BLaER1 treated with 17β-estradiol and CSF1 and Interleukin-3, amounts not matched to agents 10 nM and 100 nM (cell line): ENCODE measurements at regions not wholly inside any gene's neighbourhood (a gene's known extent, or its start where the extent isn't known, plus 50 kb on each side); places are given as distances from the start of the nearest gene placed in this dataset.

ENCODE experiments used
- H3K27ac ChIP-seq, 11 experiments: shearing (Covaris generic); formaldehyde crosslinking; 2 replicates each; pipeline ENCODE4 v1.8.1; 2022
- H3K27me3 ChIP-seq, 11 experiments: shearing (Covaris generic); formaldehyde crosslinking; 2 replicates each; pipeline ENCODE4 v1.8.1; 2022
- H3K36me3 ChIP-seq, 11 experiments: shearing (Covaris generic); formaldehyde crosslinking; 2 replicates each; pipeline ENCODE4 v1.8.1; 2022
- H3K4me1 ChIP-seq, 10 experiments: shearing (Covaris generic); formaldehyde crosslinking; 2 replicates each; pipeline ENCODE4 v1.8.1; 2022
- H3K4me2 ChIP-seq, 11 experiments: shearing (Covaris generic); formaldehyde crosslinking; 2 replicates each; pipeline ENCODE4 v1.8.1; 2022
- H3K4me3 ChIP-seq, 10 experiments: shearing (Covaris generic); formaldehyde crosslinking; 2 replicates each; pipeline ENCODE4 v1.8.1; 2022
- H3K9ac ChIP-seq, 11 experiments: shearing (Covaris generic); formaldehyde crosslinking; 2 replicates each; pipeline ENCODE4 v1.8.1; 2022
- H3K9me3 ChIP-seq, 11 experiments: shearing (Covaris generic); formaldehyde crosslinking; replicated peaks in 1 of 11; 2 replicates each; pipeline ENCODE4 v1.8.1; 2022
- H4K20me1 ChIP-seq, 11 experiments: shearing (Covaris generic); formaldehyde crosslinking; 2 replicates each; pipeline ENCODE4 v1.8.1; 2022
- Cebpa-rat ChIP-seq, 11 experiments: shearing (Covaris generic); IDR thresholded peaks; 2 replicates each; pipeline ENCODE4 v1.8.1; 2022

DNA sequence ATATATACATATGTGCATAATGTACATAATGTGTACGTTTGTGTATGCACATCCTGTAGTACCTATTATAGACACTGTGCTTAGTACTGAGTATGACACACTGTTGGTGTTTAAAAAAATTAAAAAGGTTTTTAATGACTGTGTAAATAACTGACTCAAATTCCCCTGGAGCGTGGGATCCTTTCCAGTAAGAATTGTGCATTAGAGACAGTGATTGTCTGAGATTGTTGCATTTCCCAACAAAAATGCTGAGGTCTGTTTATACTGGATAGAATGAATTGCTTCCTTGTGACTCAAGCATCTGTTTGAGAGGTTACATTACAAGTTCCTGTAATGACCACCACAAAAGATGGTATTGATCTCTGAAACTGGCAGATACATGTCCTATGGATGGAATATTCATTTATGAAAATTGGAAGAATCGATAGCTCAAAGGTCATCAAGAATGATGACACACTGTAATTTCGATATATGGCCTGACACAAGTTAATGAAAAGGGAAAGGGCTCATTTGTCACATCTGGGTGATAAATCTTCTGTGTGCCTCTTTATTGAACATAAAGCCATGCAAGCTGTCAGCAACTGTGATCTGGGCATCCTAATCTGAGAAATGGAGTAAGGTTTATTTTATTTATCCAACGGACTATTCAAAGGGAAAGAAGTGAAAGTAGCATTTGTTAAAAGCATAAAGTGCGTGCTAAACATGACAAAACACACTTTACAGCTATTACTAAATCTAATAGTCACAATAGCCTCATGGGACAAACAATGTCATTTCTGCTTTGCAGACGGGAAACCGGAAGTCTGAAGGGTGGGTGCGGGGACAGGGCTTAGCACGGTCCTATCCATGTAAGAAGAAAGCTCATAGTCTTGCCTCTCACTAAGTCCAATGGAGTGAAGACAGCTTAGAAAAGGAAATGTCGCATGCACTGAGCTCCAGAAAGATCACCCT lies 228.8 kb downstream of the CDH11 start:
- H3K9ac ChIP-seq = no peak overlapping the region
- H3K36me3 ChIP-seq = no peaks in the 10 kb centered on the region
- H3K4me1 ChIP-seq = peaks cover 0 to 13% (median 8%) of the 10 kb centered on the region in 10 experiments; a peak in 14 of 20 replicates
- no peaks in the 10 kb centered on the region for H3K9me3 ChIP-seq
- H3K27ac ChIP-seq = no peak overlapping the region
- H3K4me2 ChIP-seq = peak overlapping the region; percentile 5 to 60 (median 42); a peak in 19 of 22 replicates
- no peaks in the 10 kb centered on the region for H4K20me1 ChIP-seq
- H3K27me3 ChIP-seq = no peaks in the 10 kb centered on the region
- no peak overlapping the region for H3K4me3 ChIP-seq
- no peak for TF ChIP-seq Cebpa-rat (IDR thresholded peaks at IDR 0.05)

- H3K9ac ChIP-seq = no peak overlapping the region
- H3K4me3 ChIP-seq = no peak overlapping the region
- H4K20me1 ChIP-seq = no peaks in the 10 kb centered on the region
- H3K27me3 ChIP-seq = no peaks in the 10 kb centered on the region
- no peaks in the 10 kb centered on the region for H3K9me3 ChIP-seq
- peaks cover 0 to 13% (median 8%) of the 10 kb centered on the region in 10 experiments; a peak in 14 of 20 replicates for H3K4me1 ChIP-seq
- H3K4me2 ChIP-seq = no peak overlapping the region
- TF ChIP-seq Cebpa-rat (IDR thresholded peaks at IDR 0.05) = no peak
- H3K27ac ChIP-seq = no peak overlapping the region
- H3K36me3 ChIP-seq = no peaks in the 10 kb centered on the region
Measured at GRCh38 chr16:64889446-64889845, 232.4 kb downstream of the CDH11 start.

DNA sequence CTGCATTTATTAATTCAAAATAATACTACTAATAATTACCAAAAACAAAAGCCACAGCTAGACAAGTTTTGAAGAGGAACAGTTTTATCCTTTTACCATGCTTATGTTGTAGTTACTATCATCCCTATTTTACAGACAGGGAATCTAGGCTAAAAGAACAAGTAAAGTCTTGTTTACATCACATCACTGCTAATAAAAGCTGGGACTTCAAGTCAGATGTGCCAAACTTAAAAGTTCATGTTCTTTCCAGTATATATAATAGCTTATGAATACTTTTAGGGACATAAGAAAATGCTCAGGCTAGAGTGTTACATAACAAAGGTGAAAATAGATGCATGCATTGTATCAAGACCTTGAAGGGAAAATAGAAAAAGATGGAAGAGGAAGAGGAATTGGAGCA lies 234.2 kb downstream of the CDH11 start:
- Histone ChIP-seq H3K4me1 (peaks cover 0 to 1% (median 0%) of the 10 kb centered on the region in 10 experiments; a peak in 1 of 20 replicates), H3K9me3 (no peaks in the 10 kb centered on the region), H3K27me3 (no peaks in the 10 kb centered on the region), H3K9ac (no peak overlapping the region), H3K4me2 (no peak overlapping the region), H3K27ac (no peak overlapping the region), H3K36me3 (no peaks in the 10 kb centered on the region), H3K4me3 (no peak overlapping the region), H4K20me1 (no peaks in the 10 kb centered on the region)
- no peak for TF ChIP-seq Cebpa-rat (IDR thresholded peaks at IDR 0.05)

GRCh38 chr16:64882078-64882784 lies 239.6 kb downstream of the CDH11 start:
- Histone ChIP-seq H3K9ac (no peak overlapping the region), H3K9me3 (no peaks in the 10 kb centered on the region), H4K20me1 (no peaks in the 10 kb centered on the region), H3K36me3 (no peaks in the 10 kb centered on the region), H3K27me3 (no peaks in the 10 kb centered on the region), H3K4me3 (no peak overlapping the region), H3K4me1 (peaks cover 0 to 4% (median 0%) of the 10 kb centered on the region in 10 experiments; a peak in 1 of 20 replicates), H3K4me2 (no peak overlapping the region), H3K27ac (no peak overlapping the region)
- TF ChIP-seq Cebpa-rat (IDR thresholded peaks at IDR 0.05) = no peak

- H3K27ac ChIP-seq = no peak overlapping the region
- H3K4me3 ChIP-seq = no peak overlapping the region
- peaks cover 0 to 4% (median 0%) of the 10 kb centered on the region in 10 experiments; a peak in 1 of 20 replicates for H3K4me1 ChIP-seq
- no peaks in the 10 kb centered on the region for H3K36me3 ChIP-seq
- H3K9ac ChIP-seq = no peak overlapping the region
- TF ChIP-seq Cebpa-rat (IDR thresholded peaks at IDR 0.05) = no peak
- H3K27me3 ChIP-seq = no peaks in the 10 kb centered on the region
- no peaks in the 10 kb centered on the region for H3K9me3 ChIP-seq
- no peaks in the 10 kb centered on the region for H4K20me1 ChIP-seq
- H3K4me2 ChIP-seq = 0 out of 22 replicates have a peak overlapping the region, but pooled peaks of 1 of the 11 experiments have one; percentile 12
Measured at GRCh38 chr16:64880994-64881393, 240.9 kb downstream of the CDH11 start.

GRCh38 chr16:64880006-64880405 lies 241.9 kb downstream of the CDH11 start:
- Histone ChIP-seq H3K4me1 (peaks cover 0 to 4% (median 0%) of the 10 kb centered on the region in 10 experiments; a peak in 1 of 20 replicates), H3K9ac (no peak overlapping the region), H3K36me3 (no peaks in the 10 kb centered on the region), H3K4me3 (no peak overlapping the region), H3K9me3 (no peaks in the 10 kb centered on the region), H3K4me2 (no peak overlapping the region), H3K27me3 (no peaks in the 10 kb centered on the region), H4K20me1 (no peaks in the 10 kb centered on the region), H3K27ac (no peak overlapping the region)
- no peak for TF ChIP-seq Cebpa-rat (IDR thresholded peaks at IDR 0.05)

DNA sequence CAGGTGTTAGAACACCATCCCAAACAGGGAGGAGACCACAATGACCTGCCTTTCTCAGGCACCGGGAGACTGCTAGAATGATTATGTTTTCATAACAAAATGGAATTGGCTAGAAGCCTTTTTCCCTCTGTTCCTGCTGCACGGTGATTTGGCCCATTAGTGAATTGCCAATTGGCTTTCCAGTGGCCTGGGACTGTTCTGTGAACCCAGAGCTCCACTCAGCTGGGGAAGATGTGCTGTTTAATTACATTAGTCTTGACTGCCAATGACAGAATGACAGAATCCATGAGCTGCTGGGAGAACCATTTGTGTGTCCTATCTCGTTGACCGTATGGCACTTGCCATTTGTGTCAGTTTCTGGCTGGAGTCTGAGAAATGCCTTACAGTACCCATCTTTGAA lies 242.9 kb downstream of the CDH11 start:
- H3K36me3 ChIP-seq = no peaks in the 10 kb centered on the region
- H3K4me1 ChIP-seq = peaks cover 0 to 4% (median 0%) of the 10 kb centered on the region in 10 experiments; a peak in 1 of 20 replicates
- no peaks in the 10 kb centered on the region for H3K9me3 ChIP-seq
- no peaks in the 10 kb centered on the region for H3K27me3 ChIP-seq
- H3K4me3 ChIP-seq = no peak overlapping the region
- no peak overlapping the region for H3K27ac ChIP-seq
- H3K4me2 ChIP-seq = no peak overlapping the region
- no peak overlapping the region for H3K9ac ChIP-seq
- TF ChIP-seq Cebpa-rat (IDR thresholded peaks at IDR 0.05) = no peak
- H4K20me1 ChIP-seq = no peaks in the 10 kb centered on the region

DNA sequence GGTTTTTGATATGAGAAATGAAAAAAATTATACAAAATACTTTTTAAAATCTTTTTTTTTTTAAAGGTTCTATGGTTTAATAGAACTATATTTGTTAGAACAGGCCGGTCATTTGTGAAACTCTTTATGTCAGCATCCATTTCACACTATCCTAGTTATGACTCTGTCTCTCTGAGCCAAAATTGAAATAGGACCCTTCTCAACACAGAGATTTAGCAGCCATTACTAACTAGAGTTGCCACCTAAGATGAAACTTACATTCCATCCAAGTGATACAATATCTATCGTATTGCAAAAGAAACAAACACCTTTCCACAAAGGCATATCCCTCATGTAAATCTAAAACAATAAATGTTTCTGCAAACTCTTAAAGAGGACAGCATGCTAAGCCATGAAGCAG lies 249.8 kb downstream of the CDH11 start:
- TF ChIP-seq Cebpa-rat (IDR thresholded peaks at IDR 0.05) = no peak
- Histone ChIP-seq H3K36me3 (no peaks in the 10 kb centered on the region), H3K9me3 (no peaks in the 10 kb centered on the region), H3K27me3 (no peaks in the 10 kb centered on the region), H3K9ac (no peak overlapping the region), H4K20me1 (no peaks in the 10 kb centered on the region), H3K4me3 (no peak overlapping the region), H3K4me1 (no peaks in the 10 kb centered on the region), H3K4me2 (no peak overlapping the region), H3K27ac (no peak overlapping the region)

DNA sequence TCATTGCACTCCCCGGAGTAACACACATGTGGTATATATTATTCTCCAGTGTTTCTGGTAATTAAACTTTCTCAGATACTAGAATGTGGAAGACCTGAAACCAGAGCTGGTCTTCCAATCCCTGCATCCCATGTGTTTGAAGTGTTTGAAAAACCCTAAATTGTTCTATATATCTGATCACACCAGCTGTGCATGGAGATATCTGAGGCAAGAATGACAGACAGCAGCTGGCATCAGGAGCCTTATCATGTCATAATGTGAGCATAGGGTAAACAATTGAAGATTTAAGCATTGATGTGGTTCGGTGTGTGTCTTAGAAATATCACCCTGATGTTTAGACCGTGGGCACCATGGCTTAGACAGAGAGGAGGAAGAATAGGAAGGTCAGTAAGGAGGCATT lies 251.0 kb downstream of the CDH11 start:
- Histone ChIP-seq H3K4me1 (no peaks in the 10 kb centered on the region), H3K4me3 (no peak overlapping the region), H3K9me3 (no peaks in the 10 kb centered on the region), H3K27me3 (no peaks in the 10 kb centered on the region), H3K9ac (no peak overlapping the region), H4K20me1 (no peaks in the 10 kb centered on the region), H3K36me3 (no peaks in the 10 kb centered on the region), H3K4me2 (no peak overlapping the region), H3K27ac (no peak overlapping the region)
- TF ChIP-seq Cebpa-rat (IDR thresholded peaks at IDR 0.05) = no peak
